Ecto neural progenitor cell (in vitro differentiated cells): ENCODE measurements at regions not wholly inside any gene's neighbourhood (a gene's known extent, or its start where the extent isn't known, plus 50 kb on each side); places are given as distances from the start of the nearest gene placed in this dataset.
"Not testable (repeated sequence)": the region's sequence is repeated elsewhere in the genome, so short reads cannot be mapped to it uniquely, and the experiment has no call there.

Source experiments
- DNase-seq: peaks from one replicate; pipeline ENCODE4 v3.0.0-alpha.2; 2018; ENCODE audit warnings: low spot score

GRCh38 chr21:39000496-39000895 is 182.8 kb downstream of the PSMG1 start:
- DNase-seq = no peak

- no peak for DNase-seq
Measured at GRCh38 chr21:38999161-38999560, 184.1 kb downstream of the PSMG1 start.

DNA sequence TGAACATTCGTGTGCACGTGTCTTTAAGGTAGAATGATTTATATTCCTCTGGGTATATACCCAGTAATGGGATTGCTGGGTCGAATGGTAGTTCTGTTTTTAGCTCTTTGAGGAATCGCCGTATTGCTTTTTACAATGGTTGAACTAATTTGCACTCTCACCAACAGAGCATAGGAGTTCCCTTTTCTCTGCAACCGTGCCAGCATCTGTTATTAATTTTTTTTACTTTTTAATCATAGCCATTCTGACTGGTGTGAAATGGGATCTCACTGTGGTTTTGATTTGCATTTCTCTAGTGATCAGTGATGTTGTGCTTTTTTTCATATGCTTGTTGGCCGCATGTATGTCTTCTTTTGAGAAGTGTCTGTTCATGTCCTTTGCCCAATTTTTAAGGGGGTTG is 185.0 kb downstream of the PSMG1 start:
- DNase-seq = not testable (repeated sequence)

- not testable (repeated sequence) for DNase-seq
Measured at GRCh38 chr21:38997843-38998175, 185.4 kb downstream of the PSMG1 start.

DNA sequence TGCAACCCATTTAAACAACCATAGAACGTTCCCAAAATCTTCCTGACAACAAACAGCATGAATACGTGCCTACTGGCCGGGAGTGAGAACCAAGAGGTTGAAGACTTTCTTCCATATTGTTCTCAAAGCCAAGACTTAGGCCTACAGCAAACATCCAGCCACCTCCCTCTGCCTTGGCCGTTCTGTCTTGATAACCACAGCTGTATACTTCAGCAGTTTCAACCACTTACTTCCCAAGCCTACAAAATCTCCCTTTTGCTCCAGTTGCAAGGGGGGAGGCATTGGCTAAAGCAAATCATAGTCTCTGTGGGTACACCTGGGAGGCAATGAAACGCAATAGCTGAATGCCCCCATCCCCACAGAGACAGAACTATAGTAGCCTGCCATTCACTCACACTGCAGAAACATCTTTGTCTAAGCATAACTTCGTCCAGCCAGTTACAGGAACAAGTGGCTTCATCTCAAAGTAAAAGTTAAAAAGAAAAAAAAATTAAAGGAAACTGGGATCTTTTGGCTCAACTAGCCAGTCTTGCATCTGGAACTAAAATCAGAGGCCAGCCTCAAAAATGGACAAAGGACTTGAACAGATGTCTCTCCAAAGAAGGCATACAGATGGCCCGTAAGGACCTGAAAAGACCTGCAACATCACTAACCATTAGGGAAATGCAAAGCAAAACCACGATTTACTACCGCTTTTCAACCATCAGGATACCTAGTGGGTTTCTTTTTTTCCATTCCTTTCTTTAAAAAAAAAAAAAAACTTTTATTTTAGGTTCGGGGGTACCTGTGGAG is 186.0 kb downstream of the PSMG1 start:
- DNase-seq = no peak

DNA sequence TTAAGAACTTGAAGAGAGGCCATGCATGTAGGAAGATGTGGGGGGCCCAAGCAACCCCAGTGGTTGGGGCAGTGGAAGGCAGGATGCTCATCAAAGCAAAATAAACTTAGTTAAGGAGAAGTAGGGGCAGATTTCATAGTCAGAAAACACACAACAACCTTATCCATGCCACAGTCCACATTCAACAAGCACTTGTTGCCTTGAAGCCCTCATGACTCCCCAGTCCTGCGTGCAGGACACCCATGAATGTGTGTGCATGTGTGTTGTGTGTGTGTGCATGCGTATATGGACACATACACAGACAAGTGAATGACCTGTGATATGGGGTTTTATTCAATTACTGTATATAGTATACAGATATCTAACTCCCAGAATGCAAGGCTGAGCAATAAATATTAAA is 186.9 kb downstream of the PSMG1 start:
- DNase-seq = no peak

DNA sequence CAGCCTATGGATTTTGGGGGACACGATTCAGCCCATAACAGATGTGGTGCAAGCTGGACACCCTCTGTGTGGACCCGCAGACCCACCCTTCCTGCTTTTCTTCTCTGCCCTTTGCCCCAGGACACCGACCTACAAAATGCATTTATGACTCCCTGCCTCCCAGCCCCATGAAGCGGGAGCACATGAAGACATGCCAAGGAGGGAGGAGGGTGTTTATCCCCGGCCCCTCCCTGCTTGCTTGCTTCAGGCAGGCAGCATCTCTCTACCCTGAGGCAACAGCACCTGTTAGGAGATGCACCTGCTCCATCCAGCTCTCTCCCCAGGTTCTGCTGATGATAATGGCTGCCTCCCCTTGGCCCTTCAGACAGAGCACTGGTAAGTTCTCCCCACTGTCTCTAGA is 187.5 kb downstream of the PSMG1 start:
- DNase-seq = no peak

DNA sequence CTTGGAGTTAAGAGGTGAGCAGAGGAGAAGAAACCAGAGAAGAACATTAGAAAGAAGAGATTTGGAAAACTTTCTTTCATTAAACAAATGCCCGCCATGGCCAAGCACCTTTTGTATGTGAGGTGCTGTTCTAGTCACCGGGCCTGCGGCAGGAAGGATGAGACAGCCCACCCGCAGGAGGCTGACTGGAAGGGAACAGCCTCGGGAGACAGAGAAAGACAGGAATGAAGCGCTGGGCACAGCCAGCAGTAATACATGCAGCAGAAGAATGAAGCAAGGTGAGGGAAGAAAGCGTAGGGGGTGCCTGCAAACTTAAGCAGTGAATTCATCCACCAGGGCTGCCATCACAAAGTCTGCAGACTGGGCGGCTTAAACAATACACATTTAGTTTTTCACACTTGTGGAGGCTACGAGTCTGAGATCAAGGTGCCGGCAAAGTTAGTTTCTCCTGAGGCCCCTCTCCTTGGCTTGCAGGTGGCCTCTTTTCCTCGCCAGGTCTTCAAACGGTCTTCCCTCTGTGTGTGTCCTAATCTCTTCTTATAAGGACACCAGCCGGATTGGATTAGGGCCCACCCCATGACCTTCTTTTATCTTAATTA is 188.1 kb downstream of the PSMG1 start:
- DNase-seq = no peak

DNA sequence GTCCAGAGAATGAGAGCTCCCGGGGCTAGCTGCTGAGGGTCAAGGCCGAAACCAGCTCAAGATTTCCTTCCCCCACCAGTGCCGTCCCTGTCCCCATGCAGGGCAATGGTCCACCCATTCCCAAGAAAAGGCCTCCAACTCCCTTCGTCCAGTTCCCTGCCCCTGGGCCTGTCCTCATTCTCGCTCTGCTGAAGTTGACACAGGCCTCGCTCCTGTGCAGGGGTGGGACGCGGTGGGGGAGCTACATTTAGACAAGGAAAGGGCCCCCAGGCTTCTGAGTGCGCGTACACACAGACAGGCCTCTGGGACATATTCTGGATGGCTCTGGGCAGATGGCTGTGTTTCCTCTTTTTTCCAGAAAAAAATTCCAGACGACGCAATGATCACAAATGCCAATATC is 188.3 kb downstream of the ETS2 start:
- no peak for DNase-seq

- DNase-seq = no peak
Measured at GRCh38 chr21:38993561-38993960, 187.8 kb downstream of the ETS2 start.

GRCh38 chr21:38992737-38993136 is 187.0 kb downstream of the ETS2 start:
- no peak for DNase-seq

- no peak for DNase-seq
Measured at GRCh38 chr21:38990424-38990794, 184.7 kb downstream of the ETS2 start.

- peak; percentile 65 for DNase-seq
Measured at GRCh38 chr21:38989745-38990423, 184.2 kb downstream of the ETS2 start.

DNA sequence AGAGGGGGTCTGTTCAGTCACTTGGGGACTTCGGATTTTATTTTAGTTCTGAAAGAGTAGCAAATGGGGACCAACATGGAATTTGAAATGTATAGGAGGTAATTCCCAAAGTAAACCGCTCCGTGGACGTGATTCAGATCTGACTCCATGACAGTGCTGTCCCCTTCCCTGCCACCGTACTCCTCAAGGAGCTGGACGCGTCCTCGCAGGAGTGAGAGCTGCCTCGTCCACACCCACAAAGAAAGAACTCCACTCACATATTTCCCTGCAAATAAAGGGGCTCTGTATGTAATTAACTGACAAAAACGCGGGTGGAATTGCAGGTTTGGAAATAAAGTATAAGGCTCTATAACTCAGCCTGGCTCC is 183.6 kb downstream of the ETS2 start:
- DNase-seq = no peak

- no peak for DNase-seq
Measured at GRCh38 chr21:38988509-38989378, 183.0 kb downstream of the ETS2 start.

DNA sequence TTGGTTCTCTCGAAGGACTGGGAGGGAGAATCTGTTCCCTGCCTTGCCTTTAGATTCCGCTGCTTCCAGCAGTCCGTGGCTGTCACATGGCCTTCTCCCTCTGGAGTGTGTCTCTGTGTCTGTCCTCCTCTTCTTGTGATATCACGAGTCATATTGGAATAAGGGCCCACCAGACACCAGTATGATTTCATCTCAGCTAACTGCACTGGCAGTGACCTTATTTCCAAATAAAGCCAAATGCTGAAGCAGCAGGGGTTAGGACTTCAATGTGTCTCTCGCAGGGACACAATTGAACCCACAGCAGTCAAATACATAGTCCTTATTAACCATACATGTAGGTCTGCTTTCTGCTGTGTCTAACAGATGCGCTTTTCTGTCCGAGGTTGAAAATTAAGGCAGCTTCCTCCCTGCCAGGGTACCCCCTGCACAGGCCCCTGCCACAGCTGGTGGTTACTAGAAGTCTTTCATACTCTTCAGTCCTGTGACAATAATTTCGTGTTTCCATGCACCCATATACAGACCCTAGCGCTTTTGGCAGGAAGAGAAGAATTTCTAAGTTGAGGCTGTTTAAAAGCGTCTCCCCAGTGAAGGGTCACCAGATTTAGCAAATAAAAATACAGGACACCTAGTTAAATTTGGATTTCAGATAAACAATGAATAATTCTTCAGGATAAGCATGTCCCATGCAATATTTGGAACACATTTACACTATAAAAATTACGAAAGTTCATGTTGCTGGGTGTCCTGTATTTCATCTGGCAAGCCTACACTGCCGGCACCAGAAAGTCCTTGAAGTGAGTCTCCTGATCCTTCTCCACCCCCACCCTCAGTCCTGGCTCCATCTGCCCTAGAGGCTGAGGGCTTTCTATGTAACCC is 182.1 kb downstream of the ETS2 start:
- no peak for DNase-seq

GRCh38 chr21:38986806-38987632 is 181.3 kb downstream of the ETS2 start:
- DNase-seq = no peak

- DNase-seq = no peak
Measured at GRCh38 chr21:38986406-38986805, 180.7 kb downstream of the ETS2 start.

DNA sequence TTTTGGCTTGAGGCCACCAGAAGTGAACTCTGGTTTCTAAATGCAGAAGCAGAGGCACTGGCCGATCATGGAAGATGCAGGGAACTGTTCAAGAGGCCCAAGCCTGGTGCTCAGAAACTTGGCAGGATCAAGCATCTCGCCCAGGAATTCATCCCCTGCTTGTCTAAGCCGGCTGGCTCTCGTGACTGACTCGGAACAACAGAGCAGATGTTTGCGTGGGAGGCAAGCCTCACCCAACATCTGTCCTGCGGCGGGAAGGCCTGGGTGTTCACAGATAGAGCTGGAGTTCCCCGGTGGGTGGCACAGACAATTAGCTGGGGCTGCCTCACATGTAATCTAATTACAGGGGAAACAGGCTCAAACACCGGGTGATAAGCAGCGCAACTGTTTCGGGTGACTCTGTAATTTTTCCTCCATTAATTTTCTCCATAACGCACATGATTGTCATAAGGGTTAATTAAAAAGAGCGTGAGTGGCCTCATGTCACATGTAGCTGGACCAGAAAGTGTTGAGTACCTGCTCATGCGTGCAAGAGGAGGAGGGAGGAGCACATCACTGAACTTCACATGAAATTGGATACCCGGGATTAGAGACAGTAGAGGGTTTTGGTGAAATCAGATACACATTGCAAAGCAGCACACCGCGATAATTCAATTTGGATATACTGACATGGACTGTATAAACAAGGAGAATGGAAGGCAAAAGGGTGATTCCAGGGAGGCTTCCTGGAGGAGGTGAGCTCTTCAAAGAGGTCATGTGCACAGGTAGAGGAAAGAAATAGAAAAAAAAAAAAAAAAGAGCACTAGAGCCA is 180.0 kb downstream of the ETS2 start:
- no peak for DNase-seq
